Neural progenitor cell (in vitro differentiated cells): ENCODE measurements at regions not wholly inside any gene's neighbourhood (a gene's known extent, or its start where the extent isn't known, plus 50 kb on each side); places are given as distances from the start of the nearest gene placed in this dataset.

Experiments
- EZH2 ChIP-seq: fragments of 200-600 bp; sonication (generic); IDR thresholded peaks from 2 replicates; pipeline ENCODE4 v1.6.1; 2017; ENCODE audit warnings: antibody characterized with exemption, mild to moderate bottlenecking, moderate library complexity
- EZH2phosphoT487 ChIP-seq: fragments of 200-600 bp; sonication (generic); IDR thresholded peaks from 2 replicates; pipeline ENCODE4 v1.6.1; 2017; ENCODE audit warnings: antibody characterized with exemption
- TF ChIP-seq, protein P1 (sequence below): fragments of 200-600 bp; sonication (generic); IDR thresholded peaks from 2 replicates; pipeline ENCODE4 v1.5.1; 2017; ENCODE audit warnings: antibody characterized with exemption, mild to moderate bottlenecking

DNA sequence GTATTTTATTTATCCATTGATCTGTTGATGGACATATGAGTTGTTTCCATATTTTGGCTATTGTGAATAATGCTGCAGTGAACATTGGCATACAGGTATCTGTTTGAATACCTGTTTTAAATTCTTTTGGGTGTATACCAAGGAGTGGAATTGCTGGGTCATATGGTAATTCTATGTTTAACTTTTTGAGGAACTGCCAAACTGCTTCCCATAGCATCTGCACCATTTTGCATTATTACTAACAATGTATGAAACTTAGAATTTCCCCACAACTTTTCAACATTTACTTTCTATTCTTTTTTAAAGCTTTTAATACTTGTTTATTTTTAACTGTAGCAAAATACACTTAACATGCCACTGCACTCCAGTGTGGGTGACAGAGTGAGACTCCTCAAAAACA, 57.0 kb upstream of the MSN start:
- TF ChIP-seq, protein P1, sequence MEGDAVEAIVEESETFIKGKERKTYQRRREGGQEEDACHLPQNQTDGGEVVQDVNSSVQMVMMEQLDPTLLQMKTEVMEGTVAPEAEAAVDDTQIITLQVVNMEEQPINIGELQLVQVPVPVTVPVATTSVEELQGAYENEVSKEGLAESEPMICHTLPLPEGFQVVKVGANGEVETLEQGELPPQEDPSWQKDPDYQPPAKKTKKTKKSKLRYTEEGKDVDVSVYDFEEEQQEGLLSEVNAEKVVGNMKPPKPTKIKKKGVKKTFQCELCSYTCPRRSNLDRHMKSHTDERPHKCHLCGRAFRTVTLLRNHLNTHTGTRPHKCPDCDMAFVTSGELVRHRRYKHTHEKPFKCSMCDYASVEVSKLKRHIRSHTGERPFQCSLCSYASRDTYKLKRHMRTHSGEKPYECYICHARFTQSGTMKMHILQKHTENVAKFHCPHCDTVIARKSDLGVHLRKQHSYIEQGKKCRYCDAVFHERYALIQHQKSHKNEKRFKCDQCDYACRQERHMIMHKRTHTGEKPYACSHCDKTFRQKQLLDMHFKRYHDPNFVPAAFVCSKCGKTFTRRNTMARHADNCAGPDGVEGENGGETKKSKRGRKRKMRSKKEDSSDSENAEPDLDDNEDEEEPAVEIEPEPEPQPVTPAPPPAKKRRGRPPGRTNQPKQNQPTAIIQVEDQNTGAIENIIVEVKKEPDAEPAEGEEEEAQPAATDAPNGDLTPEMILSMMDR, result no peak
- no peak for TF ChIP-seq EZH2phosphoT487
- TF ChIP-seq EZH2, result no peak
